DND-41 (cell line): ENCODE measurements at regions not wholly inside any gene's neighbourhood (a gene's known extent, or its start where the extent isn't known, plus 50 kb on each side); places are given as distances from the start of the nearest gene placed in this dataset.

ENCODE experiments used
- ATAC-seq: fragments of 200-7000 bp; cut with Tn5 transposase; 3 replicates; pipeline ENCODE4 v1.9.1; 2021; ENCODE audit warnings: low read depth; ENCODE audit not compliant: insufficient read depth
- DNase-seq: peaks from one replicate; pipeline ENCODE4 v3.0.0-alpha.2; 2020
- H2AFZ ChIP-seq: 2 replicates; pipeline ENCODE4 v1.6.0; 2012; ENCODE audit warnings: low read depth, low read length
- H3K27ac ChIP-seq: 2 replicates; pipeline ENCODE4 v1.5.1; 2012; ENCODE audit warnings: low read length, inconsistent platforms
- H3K27me3 ChIP-seq: fragments of 200-600 bp; sonication (generic); 2 replicates; pipeline ENCODE4 v1.6.0; 2012; ENCODE audit warnings: low read length, mild to moderate bottlenecking, inconsistent platforms; ENCODE audit not compliant: insufficient read depth, poor library complexity
- H3K36me3 ChIP-seq: 2 replicates; pipeline ENCODE4 v1.5.1; 2012; ENCODE audit warnings: low read length, inconsistent platforms; ENCODE audit not compliant: insufficient read depth
- H3K4me1 ChIP-seq: 2 replicates; pipeline ENCODE4 v1.5.1; 2012; ENCODE audit warnings: mild to moderate bottlenecking, low read length; ENCODE audit not compliant: insufficient read depth
- H3K4me2 ChIP-seq: 2 replicates; pipeline ENCODE4 v1.6.0; 2012; ENCODE audit warnings: mild to moderate bottlenecking, moderate library complexity, low read length, inconsistent platforms; ENCODE audit not compliant: insufficient read depth
- H3K4me3 ChIP-seq, 2 experiments: fragments of 200-600 bp in 1 of 2; shearing (Covaris generic) in 1 of 2; 2 replicates each; pipeline ENCODE4 v1.5.1; 2012 to 2016; ENCODE audit warnings: inconsistent platforms in 2 of 2, low read length in 2 of 2, mild to moderate bottlenecking in 2 of 2, low read depth in 1 of 2, moderate library complexity in 1 of 2
- H3K79me2 ChIP-seq: 2 replicates; pipeline ENCODE4 v1.6.0; 2012; ENCODE audit warnings: low read length, inconsistent platforms; ENCODE audit not compliant: insufficient read depth
- H3K9ac ChIP-seq: 2 replicates; pipeline ENCODE4 v1.6.0; 2012; ENCODE audit warnings: low read depth, mild to moderate bottlenecking, inconsistent platforms, low read length, moderate library complexity
- H3K9me3 ChIP-seq: 2 replicates; pipeline ENCODE4 v1.5.1; 2012; ENCODE audit warnings: low read length, moderate library complexity, mild to moderate bottlenecking, inconsistent platforms; ENCODE audit not compliant: insufficient read depth, severe bottlenecking
- H4K20me1 ChIP-seq: 2 replicates; pipeline ENCODE4 v1.6.0; 2012; ENCODE audit warnings: low read length; ENCODE audit not compliant: insufficient read depth
- CTCF ChIP-seq: IDR thresholded peaks from 2 replicates; pipeline ENCODE4 v1.5.1; 2012; ENCODE audit warnings: borderline replicate concordance, low read length, moderate library complexity, mild to moderate bottlenecking; ENCODE audit not compliant: poor library complexity, severe bottlenecking; ENCODE audit errors: extremely low read depth
- EZH2 ChIP-seq: IDR thresholded peaks from 3 replicates; pipeline ENCODE4 v1.6.1; 2012; ENCODE audit warnings: borderline replicate concordance, low read depth, mild to moderate bottlenecking, moderate library complexity, low read length, inconsistent platforms; ENCODE audit not compliant: severe bottlenecking

DNA sequence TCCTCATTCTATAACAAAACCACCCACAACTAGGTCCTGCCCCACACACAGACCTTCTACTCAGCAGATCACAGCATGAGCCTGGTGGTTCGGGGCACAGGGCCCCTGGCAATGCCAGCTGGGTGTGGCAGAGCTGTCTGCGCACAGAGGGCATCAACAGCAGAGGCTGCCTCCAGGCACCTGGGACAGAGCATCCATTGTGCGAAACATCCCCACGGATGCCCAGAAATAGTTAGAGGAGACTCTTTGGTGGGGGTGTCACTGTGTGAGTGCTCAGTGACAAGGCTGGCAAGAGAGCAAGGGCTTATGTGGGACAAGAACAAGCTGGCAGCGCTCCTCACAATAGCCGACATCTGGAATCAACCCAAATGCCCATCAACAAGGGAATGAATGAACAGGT lies 487.4 kb upstream of the PROK2 start:
- no peaks in the 10 kb centered on the region for H3K27me3 ChIP-seq
- H3K4me2 ChIP-seq, result no peak overlapping the region
- no peak overlapping the region for H3K27ac ChIP-seq
- ATAC-seq (no peak), DNase-seq (no peak)
- no peaks in the 10 kb centered on the region for H3K36me3 ChIP-seq
- H4K20me1 ChIP-seq, result no peaks in the 10 kb centered on the region
- H2AFZ ChIP-seq, result no peak overlapping the region
- no peak overlapping the region for H3K4me3 ChIP-seq
- H3K9ac ChIP-seq, result no peak overlapping the region
- H3K9me3 ChIP-seq, result no peaks in the 10 kb centered on the region
- TF ChIP-seq CTCF, result no peak
- no peak for TF ChIP-seq EZH2
- H3K79me2 ChIP-seq, result no peaks in the 10 kb centered on the region
- H3K4me1 ChIP-seq, result no peaks in the 10 kb centered on the region

DNA sequence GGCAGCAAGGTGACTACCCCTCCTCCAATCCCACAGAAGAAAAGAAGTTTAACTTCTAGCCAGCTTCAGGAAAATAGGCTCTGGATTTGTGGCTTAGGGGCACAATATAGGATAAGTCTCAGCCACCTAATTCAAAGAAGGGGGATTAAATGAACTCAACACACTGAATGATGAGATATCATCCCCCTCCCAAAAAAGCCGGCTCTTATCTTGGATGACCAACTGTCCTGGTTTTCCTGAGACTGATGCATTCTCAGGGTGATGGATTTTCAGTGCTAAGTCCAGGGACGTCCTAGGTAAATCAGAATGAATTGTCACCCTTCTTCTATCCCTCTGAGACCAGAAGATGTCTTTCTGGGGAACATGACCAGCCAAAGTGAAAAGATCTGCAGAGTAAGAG lies 487.0 kb upstream of the PROK2 start:
- Histone ChIP-seq H3K9me3 (no peaks in the 10 kb centered on the region), H3K36me3 (no peaks in the 10 kb centered on the region), H2AFZ (no peak overlapping the region), H3K9ac (no peak overlapping the region), H3K4me1 (no peaks in the 10 kb centered on the region), H3K27me3 (no peaks in the 10 kb centered on the region), H3K27ac (no peak overlapping the region), H4K20me1 (no peaks in the 10 kb centered on the region), H3K4me3 (no peak overlapping the region), H3K4me2 (no peak overlapping the region), H3K79me2 (no peaks in the 10 kb centered on the region)
- TF ChIP-seq CTCF, result no peak
- no peak for TF ChIP-seq EZH2
- DNase-seq (no peak), ATAC-seq (no peak)

GRCh38 chr3:72271216-72271615 lies 486.3 kb upstream of the PROK2 start:
- Histone ChIP-seq H3K4me2 (no peak overlapping the region), H3K27ac (no peak overlapping the region), H3K36me3 (no peaks in the 10 kb centered on the region), H3K27me3 (no peaks in the 10 kb centered on the region), H3K9me3 (no peaks in the 10 kb centered on the region), H4K20me1 (no peaks in the 10 kb centered on the region), H3K9ac (no peak overlapping the region), H3K4me3 (no peak overlapping the region), H3K79me2 (no peaks in the 10 kb centered on the region), H2AFZ (no peak overlapping the region), H3K4me1 (no peaks in the 10 kb centered on the region)
- no peak for TF ChIP-seq EZH2
- no peak for TF ChIP-seq CTCF
- DNase-seq (no peak), ATAC-seq (no peak)

DNA sequence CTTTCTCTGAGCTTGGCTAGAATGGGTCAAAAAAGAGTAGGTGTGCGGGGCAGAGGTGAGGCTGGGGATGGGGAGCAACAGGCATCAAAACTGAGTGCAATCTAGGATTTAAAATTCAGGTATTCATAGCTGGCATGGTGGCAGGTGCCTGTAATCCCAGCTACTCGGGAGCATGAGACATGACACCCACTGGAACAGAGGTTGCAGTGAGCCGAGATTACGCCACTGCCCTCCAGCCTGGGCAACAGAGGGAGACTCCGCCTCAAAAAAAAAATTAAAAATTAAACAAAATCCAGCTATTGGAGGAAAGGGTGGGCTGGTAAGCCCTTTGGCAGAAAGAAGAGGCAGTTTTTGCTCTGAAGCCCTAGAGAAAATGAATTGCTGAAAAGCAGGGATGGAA lies 485.8 kb upstream of the PROK2 start:
- no peaks in the 10 kb centered on the region for H3K27me3 ChIP-seq
- H3K4me1 ChIP-seq, result no peaks in the 10 kb centered on the region
- no peak for TF ChIP-seq EZH2
- TF ChIP-seq CTCF, result no peak

More for the DNA sequence above, 485.8 kb upstream of the PROK2 start:
- DNase-seq (no peak), ATAC-seq (no peak)
- Histone ChIP-seq H3K79me2 (no peaks in the 10 kb centered on the region), H3K27ac (no peak overlapping the region), H3K36me3 (no peaks in the 10 kb centered on the region), H3K4me2 (no peak overlapping the region), H3K4me3 (no peak overlapping the region), H4K20me1 (no peaks in the 10 kb centered on the region), H2AFZ (no peak overlapping the region), H3K9me3 (no peaks in the 10 kb centered on the region), H3K9ac (no peak overlapping the region)
